Neuronal stem cell (in vitro differentiated cells): ENCODE measurements at regions not wholly inside any gene's neighbourhood (a gene's known extent, or its start where the extent isn't known, plus 50 kb on each side); places are given as distances from the start of the nearest gene placed in this dataset.

Experiments used
- DNase-seq: peaks from one replicate; pipeline ENCODE4 v3.0.0-alpha.2; 2013; ENCODE audit warnings: low spot score
- H2AFZ ChIP-seq: one replicate; pipeline ENCODE4 v1.6.1; 2013; ENCODE audit warnings: mild to moderate bottlenecking, low read length, inconsistent platforms
- H2AK5ac ChIP-seq: 2 replicates; pipeline ENCODE4 v1.6.1; 2013; ENCODE audit warnings: low read depth, mild to moderate bottlenecking, inconsistent platforms, low read length, moderate library complexity, mixed read lengths
- H2BK120ac ChIP-seq: 2 replicates; pipeline ENCODE4 v1.6.1; 2013; ENCODE audit warnings: low read depth, mild to moderate bottlenecking, inconsistent platforms, low read length, moderate library complexity, mixed read lengths
- H2BK12ac ChIP-seq: one replicate; pipeline ENCODE4 v1.6.1; 2013; ENCODE audit warnings: low read length, inconsistent platforms
- H2BK15ac ChIP-seq: 2 replicates; pipeline ENCODE4 v1.6.1; 2013; ENCODE audit warnings: mild to moderate bottlenecking, low read length, inconsistent platforms, mixed read lengths
- H2BK5ac ChIP-seq: one replicate; pipeline ENCODE4 v1.6.1; 2013; ENCODE audit warnings: inconsistent platforms, mild to moderate bottlenecking, low read length, moderate library complexity
- H3K14ac ChIP-seq: one replicate; pipeline ENCODE4 v1.6.1; 2013; ENCODE audit warnings: low read length, inconsistent platforms
- H3K18ac ChIP-seq: 2 replicates; pipeline ENCODE4 v1.6.1; 2013; ENCODE audit warnings: low read length, inconsistent platforms
- H3K23ac ChIP-seq: 2 replicates; pipeline ENCODE4 v1.6.1; 2013; ENCODE audit warnings: low read depth, mild to moderate bottlenecking, mixed read lengths, low read length, inconsistent platforms; ENCODE audit not compliant: poor library complexity
- H3K27ac ChIP-seq: replicated peaks from 3 replicates; pipeline ENCODE4 v1.5.1; 2013; ENCODE audit warnings: low read length, inconsistent platforms
- H3K27me3 ChIP-seq, 3 experiments: 2 replicates each; pipeline ENCODE4 v1.6.1; 2013; ENCODE audit warnings: low read length in 3 of 3, mild to moderate bottlenecking in 2 of 3, inconsistent platforms in 1 of 3, low read depth in 1 of 3, mixed read lengths in 1 of 3, moderate library complexity in 1 of 3; ENCODE audit not compliant: control insufficient read depth in 3 of 3, insufficient read depth in 3 of 3
- H3K36me3 ChIP-seq, 2 donors: replicated peaks in 1 of 2; 2 replicates each; pipeline ENCODE4 v1.6.1; 2013; ENCODE audit warnings: low read length in 2 of 2; ENCODE audit not compliant: control insufficient read depth in 2 of 2, insufficient read depth in 2 of 2
- H3K4ac ChIP-seq: 2 replicates; pipeline ENCODE4 v1.6.1; 2013; ENCODE audit warnings: inconsistent platforms, mild to moderate bottlenecking, low read length, moderate library complexity
- H3K4me1 ChIP-seq, 2 donors: 1 replicate in 1 of 2; 2 replicates in 1 of 2; pipeline ENCODE4 v1.6.1; 2013; ENCODE audit warnings: low read length in 2 of 2, low read depth in 1 of 2; ENCODE audit not compliant: control insufficient read depth in 2 of 2, insufficient read depth in 1 of 2
- H3K4me2 ChIP-seq: one replicate; pipeline ENCODE4 v1.6.1; 2013; ENCODE audit warnings: mild to moderate bottlenecking, low read length, inconsistent platforms; ENCODE audit not compliant: insufficient read depth, poor library complexity, severe bottlenecking
- H3K4me3 ChIP-seq, 2 donors: 2 replicates each; pipeline ENCODE4 v1.5.1; 2013; ENCODE audit warnings: low read length in 2 of 2, mild to moderate bottlenecking in 2 of 2, inconsistent platforms in 1 of 2, moderate library complexity in 1 of 2
- H3K79me1 ChIP-seq: one replicate; pipeline ENCODE4 v1.6.1; 2013; ENCODE audit warnings: low read depth, mild to moderate bottlenecking, inconsistent platforms, low read length, moderate library complexity
- H3K9ac ChIP-seq: one replicate; pipeline ENCODE4 v1.6.1; 2013; ENCODE audit warnings: mild to moderate bottlenecking, low read depth, low read length, inconsistent platforms; ENCODE audit not compliant: poor library complexity
- H3K9me3 ChIP-seq, 2 donors: replicated peaks in 1 of 2; 2 replicates each; pipeline versions ENCODE3 to v1.6.1; 2013; ENCODE audit warnings: low read length in 2 of 2, mild to moderate bottlenecking in 2 of 2, inconsistent platforms in 1 of 2, low read depth in 1 of 2, mixed read lengths in 1 of 2, moderate library complexity in 1 of 2; ENCODE audit not compliant: control insufficient read depth in 2 of 2, insufficient read depth in 1 of 2
- H4K8ac ChIP-seq: one replicate; pipeline ENCODE4 v1.6.1; 2013; ENCODE audit warnings: low read depth, mild to moderate bottlenecking, inconsistent platforms, low read length, moderate library complexity
- H4K91ac ChIP-seq: one replicate; pipeline ENCODE4 v1.6.1; 2013; ENCODE audit warnings: low read length, low read depth, mild to moderate bottlenecking, inconsistent platforms; ENCODE audit not compliant: poor library complexity
- WGBS, 2 donors: extraction: QIAGEN DNeasy Blood & Tissue Kit; methylation state at CpG; one replicate each; pipeline ENCODE4 v1.1.7; 2013; ENCODE audit warnings: missing lambda C conversion rate in 2 of 2, mixed read lengths in 1 of 2; ENCODE audit not compliant: insufficient read length in 2 of 2, insufficient replicate concordance in 1 of 2; ENCODE audit errors: extremely low coverage in 2 of 2; 5-methylcytosine and 5-hydroxymethylcytosine counted together

- Histone ChIP-seq H2AFZ (no peak overlapping the region), H3K9me3 (no peaks in the 10 kb centered on the region), H3K27ac (no peak overlapping the region), H2BK5ac (no peak overlapping the region), H4K8ac (no peak overlapping the region), H3K9ac (no peak overlapping the region), H3K4me3 (no peak overlapping the region), H2BK15ac (no peak overlapping the region), H3K36me3 (no peaks in the 10 kb centered on the region), H3K4me2 (no peak overlapping the region), H4K91ac (no peak overlapping the region), H2AK5ac (no peak overlapping the region), H3K18ac (no peak overlapping the region), H3K23ac (no peak overlapping the region), H3K4me1 (peaks cover 0 to 3% of the 10 kb centered on the region in 2 donors), H3K14ac (no peak overlapping the region), H2BK120ac (no peak overlapping the region), H3K79me1 (no peaks in the 10 kb centered on the region), H3K27me3 (no peaks in the 10 kb centered on the region), H3K4ac (no peak overlapping the region), H2BK12ac (no peak overlapping the region)
- WGBS, 2 donors, result no CpG with 5 or more reads among the region's 3 CpGs
- no peak for DNase-seq
These were observed 107.0 kb downstream of the SLITRK5 start for GRCh38 chr13:87778128-87778527.

DNA sequence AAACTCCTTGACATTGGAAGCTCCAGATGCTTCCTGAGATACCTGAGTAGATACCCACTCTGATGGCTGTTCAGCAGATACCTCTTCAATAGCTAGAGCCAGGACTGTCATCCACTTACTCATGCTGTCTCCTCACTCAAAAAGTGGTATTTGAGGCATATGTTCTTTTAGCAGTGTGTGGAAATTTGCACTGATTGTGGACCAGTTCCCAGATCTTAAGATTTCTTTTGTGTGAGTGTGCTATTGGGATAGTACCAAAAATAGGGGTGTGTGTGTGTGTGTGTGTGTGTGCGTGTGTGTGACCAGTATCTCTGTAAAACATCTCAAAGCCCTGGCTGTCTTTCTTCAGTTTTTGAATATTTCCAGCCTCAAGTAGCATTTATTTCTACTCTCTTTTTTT, 108.3 kb downstream of the SLITRK5 start:
- no peaks in the 10 kb centered on the region for H3K36me3 ChIP-seq
- H4K91ac ChIP-seq, result no peak overlapping the region

DNA sequence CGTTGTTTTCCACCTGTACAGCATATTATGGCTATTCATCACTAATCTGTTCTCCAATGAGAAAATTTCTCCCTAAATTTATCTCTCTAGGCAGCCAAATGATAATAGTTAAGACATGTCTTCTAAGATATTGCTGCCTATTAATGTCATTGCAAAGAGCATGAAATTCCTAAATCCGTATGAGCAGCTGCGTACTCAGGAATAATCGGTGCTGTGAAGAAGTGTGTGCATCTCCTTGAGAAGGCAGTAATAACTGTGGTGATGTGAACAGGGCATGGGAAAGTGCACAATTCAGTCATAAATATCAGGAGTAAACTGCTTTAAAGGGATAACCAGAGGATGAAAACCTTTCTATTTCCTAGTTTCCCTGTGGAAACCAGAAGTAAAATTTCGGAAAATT, 112.2 kb downstream of the SLITRK5 start:
- Histone ChIP-seq H3K9ac (no peak overlapping the region), H3K27me3 (no peaks in the 10 kb centered on the region), H3K36me3 (no peaks in the 10 kb centered on the region), H2AFZ (no peak overlapping the region), H2BK120ac (no peak overlapping the region), H3K23ac (no peak overlapping the region), H3K18ac (no peak overlapping the region), H2BK5ac (no peak overlapping the region), H3K4ac (no peak overlapping the region), H3K4me2 (no peak overlapping the region), H2BK12ac (no peak overlapping the region), H4K8ac (no peak overlapping the region), H3K9me3 (no peaks in the 10 kb centered on the region), H2BK15ac (no peak overlapping the region), H2AK5ac (no peak overlapping the region), H4K91ac (no peak overlapping the region), H3K4me3 (no peak overlapping the region), H3K14ac (no peak overlapping the region), H3K4me1 (no peaks in the 10 kb centered on the region), H3K27ac (no peak overlapping the region), H3K79me1 (no peaks in the 10 kb centered on the region)
- no peak for DNase-seq
- no CpG with 5 or more reads among the region's 5 CpGs for WGBS, 2 donors

More for the DNA sequence above, 108.3 kb downstream of the SLITRK5 start:
- Histone ChIP-seq H3K9me3 (no peaks in the 10 kb centered on the region), H3K27me3 (no peaks in the 10 kb centered on the region), H2AFZ (no peak overlapping the region), H3K9ac (no peak overlapping the region), H3K14ac (no peak overlapping the region), H3K23ac (no peak overlapping the region), H3K4me2 (no peak overlapping the region), H3K18ac (no peak overlapping the region), H2AK5ac (no peak overlapping the region), H2BK15ac (no peak overlapping the region), H3K4me3 (no peak overlapping the region), H2BK120ac (no peak overlapping the region), H2BK5ac (no peak overlapping the region), H3K27ac (no peak overlapping the region), H3K79me1 (no peaks in the 10 kb centered on the region), H3K4me1 (peaks cover 0 to 3% of the 10 kb centered on the region in 2 donors), H4K8ac (no peak overlapping the region), H2BK12ac (no peak overlapping the region), H3K4ac (no peak overlapping the region)
- DNase-seq, result no peak
- WGBS, 2 donors, result no CpG with 5 or more reads among the region's 1 CpG

GRCh38 chr13:87788363-87788762, 117.2 kb downstream of the SLITRK5 start:
- Histone ChIP-seq H2BK15ac (no peak overlapping the region), H3K4ac (no peak overlapping the region), H4K8ac (no peak overlapping the region), H2AK5ac (no peak overlapping the region), H4K91ac (no peak overlapping the region), H2AFZ (no peak overlapping the region), H3K79me1 (no peaks in the 10 kb centered on the region), H3K36me3 (no peaks in the 10 kb centered on the region), H3K18ac (no peak overlapping the region), H3K4me2 (no peak overlapping the region), H3K9ac (no peak overlapping the region), H2BK120ac (no peak overlapping the region), H3K4me1 (no peaks in the 10 kb centered on the region), H3K9me3 (no peaks in the 10 kb centered on the region), H3K27me3 (no peaks in the 10 kb centered on the region), H3K4me3 (no peak overlapping the region), H3K14ac (no peak overlapping the region), H2BK12ac (no peak overlapping the region), H3K27ac (no peak overlapping the region), H2BK5ac (no peak overlapping the region), H3K23ac (no peak overlapping the region)
- no peak for DNase-seq
- WGBS, 2 donors, result no CpG with 5 or more reads among the region's 4 CpGs
